ENCODE measurements at regions not wholly inside any gene's neighbourhood (a gene's known extent, or its start where the extent isn't known, plus 50 kb on each side); places are given as distances from the start of the nearest gene placed in this dataset.

DNA sequence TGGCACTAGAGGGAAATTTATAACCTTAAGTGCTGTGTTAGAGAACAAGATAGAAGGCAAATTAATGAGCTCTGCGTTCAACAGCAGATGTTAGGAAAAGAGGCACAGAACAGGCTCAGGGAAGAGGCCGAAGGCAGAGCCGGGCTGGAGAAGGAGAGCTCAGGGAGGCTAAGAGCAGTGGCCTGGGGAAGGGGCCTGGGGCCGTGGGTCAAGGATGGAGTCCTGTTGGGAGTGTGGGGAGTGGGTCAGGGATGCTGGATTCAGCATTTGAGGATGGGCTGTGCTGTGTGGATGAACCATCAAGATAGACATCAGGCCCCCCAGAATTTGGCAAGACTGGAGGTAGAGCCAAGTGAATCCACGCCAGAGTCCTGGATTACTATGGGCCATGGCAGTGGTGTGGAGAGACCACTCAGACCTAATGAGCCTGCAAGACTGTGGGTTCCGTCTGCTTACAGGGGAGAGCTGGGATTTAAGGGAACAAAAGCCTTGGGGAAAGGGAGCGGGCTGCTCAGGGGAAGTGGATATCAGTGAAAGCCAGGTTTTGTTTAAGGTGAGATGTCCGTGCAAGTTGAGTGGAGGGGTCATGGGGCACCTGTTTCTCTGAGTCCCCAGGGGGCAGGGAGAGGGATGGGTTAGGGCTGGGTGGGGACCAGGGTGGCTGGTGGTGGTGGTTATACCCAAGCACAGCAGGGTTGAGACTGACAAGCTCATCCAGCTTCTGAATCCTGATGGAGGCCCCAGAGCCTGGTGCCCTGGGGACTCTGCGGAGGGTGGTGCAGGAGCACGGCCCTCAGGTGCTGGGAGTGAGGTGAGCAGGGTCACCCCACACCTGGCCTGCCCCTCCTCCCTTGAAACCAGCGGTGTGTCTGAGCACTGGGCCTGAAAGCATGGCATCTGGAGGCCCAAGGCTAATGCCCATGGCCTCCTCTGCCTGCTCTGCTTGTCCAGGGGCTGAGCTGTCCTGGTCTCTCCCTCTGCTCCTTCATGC is 101.7 kb downstream of the BMS1 start:
- H3K27me3 Mint-ChIP-seq (ENCODE audit: unreplicated experiment), result peaks cover 6% of the 10 kb centered on the region
- peaks cover 9% of the 10 kb centered on the region for H3K9me3 Mint-ChIP-seq (ENCODE audit: unreplicated experiment)
- no peak for DNase-seq (ENCODE audit: low spot score)
- peaks cover 11% of the 10 kb centered on the region for H3K36me3 Mint-ChIP-seq (ENCODE audit: low read depth, unreplicated experiment)
- no peak overlapping the region for H3K27ac Mint-ChIP-seq (ENCODE audit: unreplicated experiment)
- no peak overlapping the region for H3K4me3 Mint-ChIP-seq (ENCODE audit: unreplicated experiment)
- no peaks in the 10 kb centered on the region for H3K4me1 Mint-ChIP-seq (ENCODE audit: unreplicated experiment)
- TF ChIP-seq, protein P1, sequence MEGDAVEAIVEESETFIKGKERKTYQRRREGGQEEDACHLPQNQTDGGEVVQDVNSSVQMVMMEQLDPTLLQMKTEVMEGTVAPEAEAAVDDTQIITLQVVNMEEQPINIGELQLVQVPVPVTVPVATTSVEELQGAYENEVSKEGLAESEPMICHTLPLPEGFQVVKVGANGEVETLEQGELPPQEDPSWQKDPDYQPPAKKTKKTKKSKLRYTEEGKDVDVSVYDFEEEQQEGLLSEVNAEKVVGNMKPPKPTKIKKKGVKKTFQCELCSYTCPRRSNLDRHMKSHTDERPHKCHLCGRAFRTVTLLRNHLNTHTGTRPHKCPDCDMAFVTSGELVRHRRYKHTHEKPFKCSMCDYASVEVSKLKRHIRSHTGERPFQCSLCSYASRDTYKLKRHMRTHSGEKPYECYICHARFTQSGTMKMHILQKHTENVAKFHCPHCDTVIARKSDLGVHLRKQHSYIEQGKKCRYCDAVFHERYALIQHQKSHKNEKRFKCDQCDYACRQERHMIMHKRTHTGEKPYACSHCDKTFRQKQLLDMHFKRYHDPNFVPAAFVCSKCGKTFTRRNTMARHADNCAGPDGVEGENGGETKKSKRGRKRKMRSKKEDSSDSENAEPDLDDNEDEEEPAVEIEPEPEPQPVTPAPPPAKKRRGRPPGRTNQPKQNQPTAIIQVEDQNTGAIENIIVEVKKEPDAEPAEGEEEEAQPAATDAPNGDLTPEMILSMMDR (IDR thresholded peaks at IDR 0.05; ENCODE audit: unreplicated experiment), result no peak

DNA sequence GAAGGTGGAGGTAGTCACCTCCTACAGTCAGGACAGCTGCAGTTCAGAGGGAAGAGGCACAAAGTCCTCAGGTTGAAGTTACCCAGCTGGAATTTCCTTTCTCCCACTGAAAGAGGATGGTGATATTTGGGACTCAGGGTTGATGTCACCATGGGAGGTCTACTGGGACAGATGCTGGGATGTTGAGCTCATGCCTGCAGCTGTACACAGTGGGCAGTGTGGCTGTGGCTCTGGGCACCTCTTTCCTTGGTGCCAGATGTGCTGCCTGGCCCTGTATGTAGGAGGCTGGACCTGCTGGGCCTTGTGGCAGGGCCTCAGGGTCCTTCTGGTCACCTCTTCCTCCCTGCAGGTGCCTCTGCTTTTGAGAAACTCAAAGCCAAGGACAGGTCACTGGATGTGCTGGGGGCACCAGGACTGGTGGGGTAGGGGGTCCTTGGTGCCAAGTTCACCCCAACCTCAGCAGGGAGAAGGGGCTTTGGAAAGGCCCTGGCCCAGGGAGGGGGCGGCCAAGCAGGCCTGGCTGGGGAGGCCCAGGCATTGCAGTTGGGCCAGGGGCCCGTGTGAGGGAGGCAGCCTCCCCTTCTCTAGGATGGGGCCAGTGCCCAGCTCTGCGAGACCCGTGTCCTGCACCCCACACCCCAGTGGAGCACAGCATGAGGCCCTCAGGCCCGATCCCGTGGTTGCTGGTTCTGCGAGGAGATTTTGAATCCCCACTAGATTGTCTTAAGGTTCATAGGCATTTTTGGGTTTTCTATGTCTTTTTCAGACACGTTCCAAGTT is 103.1 kb downstream of the BMS1 start:
- peaks cover 9% of the 10 kb centered on the region for H3K9me3 Mint-ChIP-seq (ENCODE audit: unreplicated experiment)
- no peak for DNase-seq (ENCODE audit: low spot score)
- H3K36me3 Mint-ChIP-seq (ENCODE audit: low read depth, unreplicated experiment), result peaks cover 11% of the 10 kb centered on the region
- no peaks in the 10 kb centered on the region for H3K4me1 Mint-ChIP-seq (ENCODE audit: unreplicated experiment)
- TF ChIP-seq, protein P1 (IDR thresholded peaks at IDR 0.05; ENCODE audit: unreplicated experiment), result no peak
- peaks cover 4% of the 10 kb centered on the region for H3K27me3 Mint-ChIP-seq (ENCODE audit: unreplicated experiment)
- H3K4me3 Mint-ChIP-seq (ENCODE audit: unreplicated experiment), result no peak overlapping the region
- no peak overlapping the region for H3K27ac Mint-ChIP-seq (ENCODE audit: unreplicated experiment)

DNA sequence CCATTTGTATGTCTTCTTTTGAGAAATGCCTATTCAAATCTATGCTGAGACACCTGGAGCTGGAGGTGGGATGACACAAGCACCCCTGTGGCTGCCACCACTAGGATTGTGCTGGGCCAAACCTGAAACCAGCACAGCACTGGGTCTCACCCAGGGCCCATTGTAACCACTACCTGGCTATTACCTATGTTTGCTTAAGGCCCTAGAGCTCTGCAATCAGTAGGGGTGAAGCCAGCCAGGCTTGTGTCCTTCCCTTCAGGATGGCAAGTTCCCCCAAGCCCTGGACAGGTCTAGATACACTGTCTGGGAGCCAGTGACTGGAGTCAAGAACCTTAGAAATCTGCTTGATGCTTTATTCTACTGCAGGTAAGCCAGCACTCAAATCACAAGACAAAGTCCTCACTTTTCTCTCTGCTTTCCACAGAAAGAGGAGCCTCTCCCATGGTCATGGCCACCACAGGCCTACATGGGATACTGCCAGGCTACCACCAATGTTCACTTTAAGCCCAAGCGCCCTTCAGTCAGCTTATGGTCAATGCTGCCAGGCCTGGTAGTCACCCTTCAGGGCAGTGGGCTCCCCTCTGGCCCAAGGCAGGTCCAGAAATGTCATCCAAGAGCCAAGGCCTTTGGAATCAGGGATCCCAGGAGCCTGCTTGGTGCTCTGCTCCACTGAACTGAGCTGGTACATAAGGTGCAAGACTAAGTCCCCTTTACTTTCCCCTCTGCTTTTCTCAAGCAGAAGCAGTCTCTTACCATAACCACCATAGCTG is 105.3 kb downstream of the BMS1 start:
- Mint-ChIP-seq H3K4me1 (ENCODE audit: unreplicated experiment) (no peaks in the 10 kb centered on the region), H3K4me3 (ENCODE audit: unreplicated experiment) (no peak overlapping the region), H3K9me3 (ENCODE audit: unreplicated experiment) (no peaks in the 10 kb centered on the region), H3K36me3 (ENCODE audit: low read depth, unreplicated experiment) (peaks cover under 1% of the 10 kb centered on the region), H3K27me3 (ENCODE audit: unreplicated experiment) (peaks cover 4% of the 10 kb centered on the region), H3K27ac (ENCODE audit: unreplicated experiment) (no peak overlapping the region)
- no peak for DNase-seq (ENCODE audit: low spot score)
- TF ChIP-seq, protein P1 (IDR thresholded peaks at IDR 0.05; ENCODE audit: unreplicated experiment), result no peak

DNA sequence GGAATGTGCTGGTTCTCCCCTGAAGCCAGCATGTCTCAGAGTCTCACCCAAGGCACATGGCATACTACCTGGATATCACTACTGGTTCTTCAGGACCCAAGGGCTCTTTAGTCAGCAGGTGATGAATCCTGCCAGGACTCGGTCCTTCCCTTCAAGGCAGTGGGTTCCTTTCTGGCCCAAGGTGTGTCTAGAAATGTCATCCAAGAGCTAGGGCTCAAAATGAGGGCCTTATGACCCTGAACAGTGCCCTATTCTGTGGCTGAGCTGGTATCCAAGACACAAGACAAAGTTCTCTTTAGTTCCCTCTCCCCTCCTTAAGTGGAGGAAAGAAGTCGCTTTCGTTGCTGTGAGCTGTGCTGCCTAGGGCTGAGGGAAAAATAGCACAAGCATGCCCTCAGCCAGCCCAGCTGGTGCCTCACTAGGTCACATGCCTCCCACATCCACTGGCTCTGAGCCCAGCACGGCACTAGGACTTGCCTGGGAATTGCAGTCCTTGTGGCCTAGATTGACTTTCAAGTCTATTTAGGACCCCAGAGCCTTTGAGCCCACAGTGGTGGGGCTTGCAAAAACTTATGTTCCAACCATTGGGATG is 106.0 kb downstream of the BMS1 start:
- Mint-ChIP-seq H3K27me3 (ENCODE audit: unreplicated experiment) (peaks cover 4% of the 10 kb centered on the region), H3K4me1 (ENCODE audit: unreplicated experiment) (no peaks in the 10 kb centered on the region), H3K27ac (ENCODE audit: unreplicated experiment) (no peak overlapping the region), H3K9me3 (ENCODE audit: unreplicated experiment) (no peaks in the 10 kb centered on the region), H3K4me3 (ENCODE audit: unreplicated experiment) (no peak overlapping the region), H3K36me3 (ENCODE audit: low read depth, unreplicated experiment) (no peaks in the 10 kb centered on the region)
- TF ChIP-seq, protein P1 (IDR thresholded peaks at IDR 0.05; ENCODE audit: unreplicated experiment), result no peak
- DNase-seq (ENCODE audit: low spot score), result no peak
